H9 (cell line): ENCODE measurements at regions not wholly inside any gene's neighbourhood (a gene's known extent, or its start where the extent isn't known, plus 50 kb on each side); places are given as distances from the start of the nearest gene placed in this dataset.

ENCODE experiments used
- DNase-seq: peaks from one replicate; pipeline ENCODE4 v3.0.0-alpha.2; 2017
- H2AFZ ChIP-seq: one replicate; pipeline ENCODE4 v1.6.1; 2013; ENCODE audit warnings: mild to moderate bottlenecking, low read length, control low read depth, moderate library complexity
- H2AK5ac ChIP-seq: 2 replicates; pipeline ENCODE4 v1.6.1; 2013; ENCODE audit warnings: low read length, control low read depth, mixed read lengths; ENCODE audit not compliant: insufficient read length
- H2BK120ac ChIP-seq: one replicate; pipeline ENCODE4 v1.6.1; 2013; ENCODE audit warnings: low read depth, mild to moderate bottlenecking, low read length, control low read depth, inconsistent platforms; ENCODE audit not compliant: poor library complexity, severe bottlenecking
- H2BK12ac ChIP-seq: 2 replicates; pipeline ENCODE4 v1.6.1; 2013; ENCODE audit warnings: low read length, control low read depth, mixed read lengths, low read depth; ENCODE audit not compliant: insufficient read length
- H2BK15ac ChIP-seq: 2 replicates; pipeline ENCODE4 v1.6.1; 2013; ENCODE audit warnings: low read depth, low read length, control low read depth
- H2BK20ac ChIP-seq: one replicate; pipeline ENCODE4 v1.6.1; 2013; ENCODE audit warnings: low read depth, mild to moderate bottlenecking, low read length, control low read depth, inconsistent platforms; ENCODE audit not compliant: poor library complexity, severe bottlenecking
- H2BK5ac ChIP-seq: 2 replicates; pipeline ENCODE4 v1.6.1; 2013; ENCODE audit warnings: low read length, control low read depth, mixed read lengths; ENCODE audit not compliant: insufficient read length
- H3K14ac ChIP-seq: 2 replicates; pipeline ENCODE4 v1.6.1; 2013; ENCODE audit warnings: low read length, control low read depth; ENCODE audit not compliant: insufficient read depth
- H3K18ac ChIP-seq: 2 replicates; pipeline ENCODE4 v1.6.1; 2013; ENCODE audit warnings: low read depth, mild to moderate bottlenecking, mixed read lengths, low read length, control low read depth; ENCODE audit not compliant: insufficient read length
- H3K23ac ChIP-seq: 2 replicates; pipeline ENCODE4 v1.6.1; 2013; ENCODE audit warnings: low read length, control low read depth, mixed read lengths, low read depth; ENCODE audit not compliant: insufficient read length
- H3K23me2 ChIP-seq: 2 replicates; pipeline ENCODE4 v1.6.1; 2013; ENCODE audit warnings: low read depth, mild to moderate bottlenecking, mixed read lengths, low read length, control low read depth; ENCODE audit not compliant: insufficient read length, poor library complexity, severe bottlenecking
- H3K27ac ChIP-seq: 2 replicates; pipeline ENCODE4 v1.5.1; 2013; ENCODE audit warnings: low read length, control low read depth, mixed read lengths, low read depth; ENCODE audit not compliant: insufficient read length
- H3K27me3 ChIP-seq: 2 replicates; pipeline ENCODE4 v1.6.1; 2013; ENCODE audit warnings: low read length, control low read depth, inconsistent platforms; ENCODE audit not compliant: insufficient read depth
- H3K4ac ChIP-seq: 2 replicates; pipeline ENCODE4 v1.6.1; 2013; ENCODE audit warnings: low read depth, mild to moderate bottlenecking, control low read depth, inconsistent platforms, low read length, moderate library complexity
- H3K4me1 ChIP-seq: 2 replicates; pipeline ENCODE4 v1.6.1; 2013; ENCODE audit warnings: low read length, control low read depth, inconsistent platforms; ENCODE audit not compliant: insufficient read depth
- H3K4me2 ChIP-seq: 2 replicates; pipeline ENCODE4 v1.6.1; 2013; ENCODE audit warnings: low read length, control low read depth, mixed read lengths; ENCODE audit not compliant: insufficient read length, insufficient read depth
- H3K56ac ChIP-seq: 2 replicates; pipeline ENCODE4 v1.6.1; 2013; ENCODE audit warnings: low read depth, mild to moderate bottlenecking, mixed read lengths, low read length, control low read depth; ENCODE audit not compliant: insufficient read length
- H3K79me1 ChIP-seq: 2 replicates; pipeline ENCODE4 v1.6.1; 2013; ENCODE audit warnings: low read depth, mild to moderate bottlenecking, moderate library complexity, low read length, control low read depth, inconsistent platforms; ENCODE audit not compliant: insufficient read depth, poor library complexity, severe bottlenecking
- H3K79me2 ChIP-seq: 2 replicates; pipeline ENCODE4 v1.6.1; 2013; ENCODE audit warnings: low read length, control low read depth, inconsistent platforms; ENCODE audit not compliant: insufficient read depth
- H3K9ac ChIP-seq: 2 replicates; pipeline ENCODE4 v1.6.1; 2013; ENCODE audit warnings: low read length, control low read depth, mixed read lengths; ENCODE audit not compliant: insufficient read length; ENCODE audit errors: extremely low read depth
- H3K9me3 ChIP-seq: one replicate; pipeline ENCODE4 v1.6.1; 2013; ENCODE audit warnings: low read depth, low read length, inconsistent platforms; ENCODE audit not compliant: control insufficient read depth
- H3T11ph ChIP-seq: one replicate; pipeline ENCODE4 v1.6.1; 2013; ENCODE audit warnings: mild to moderate bottlenecking, low read length, control low read depth, inconsistent platforms
- H4K20me1 ChIP-seq: one replicate; pipeline ENCODE4 v1.6.1; 2013; ENCODE audit not compliant: control insufficient read depth, insufficient read length, insufficient read depth
- H4K5ac ChIP-seq: 2 replicates; pipeline ENCODE4 v1.6.1; 2013; ENCODE audit warnings: low read depth, mild to moderate bottlenecking, mixed read lengths, low read length, control low read depth; ENCODE audit not compliant: insufficient read length
- H4K8ac ChIP-seq: replicated peaks from 2 replicates; pipeline ENCODE4 v1.6.1; 2013; ENCODE audit warnings: low read length, control low read depth, mixed read lengths, low read depth; ENCODE audit not compliant: insufficient read length
- H4K91ac ChIP-seq: 2 replicates; pipeline ENCODE4 v1.6.1; 2013; ENCODE audit warnings: low read depth, mild to moderate bottlenecking, moderate library complexity, mixed read lengths, low read length, control low read depth; ENCODE audit not compliant: insufficient read length
- H3K27ac Mint-ChIP-seq, 3 experiments: 2 replicates in 2 of 3; 3 replicates in 1 of 3; pipeline ENCODE4 v1.8.0; 2020 to 2021; ENCODE audit warnings: mixed read lengths in 3 of 3, mild to moderate bottlenecking in 1 of 3, moderate library complexity in 1 of 3
- H3K27me3 Mint-ChIP-seq: 2 replicates; pipeline ENCODE4 v1.8.0; 2021; ENCODE audit warnings: low read depth, mild to moderate bottlenecking, moderate library complexity, mixed read lengths
- H3K36me3 Mint-ChIP-seq, 3 experiments: 2 replicates in 2 of 3; 3 replicates in 1 of 3; pipeline ENCODE4 v1.8.0; 2020 to 2021; ENCODE audit warnings: low read depth in 3 of 3, mixed read lengths in 3 of 3; ENCODE audit not compliant: insufficient read depth in 1 of 3
- H3K4me1 Mint-ChIP-seq, 2 experiments: 2 replicates each; pipeline ENCODE4 v1.8.0; 2020; ENCODE audit warnings: mixed read lengths in 2 of 2
- H3K4me3 Mint-ChIP-seq, 2 experiments: 2 replicates in 1 of 2; 3 replicates in 1 of 2; pipeline ENCODE4 v1.8.0; 2020 to 2021; ENCODE audit warnings: mild to moderate bottlenecking in 2 of 2, mixed read lengths in 2 of 2, moderate library complexity in 1 of 2
- H3K9me3 Mint-ChIP-seq, 2 experiments: 2 replicates in 1 of 2; 3 replicates in 1 of 2; pipeline ENCODE4 v1.8.0; 2020; ENCODE audit warnings: mild to moderate bottlenecking in 2 of 2, mixed read lengths in 2 of 2, moderate library complexity in 1 of 2
- CTCF ChIP-seq: fragments of 200-600 bp; sonication (generic); conservative IDR thresholded peaks from 3 replicates; pipeline ENCODE4 v1.8.0; 2021; ENCODE audit warnings: antibody characterized with exemption, mild to moderate bottlenecking
- WGBS: extraction: QIAGEN DNeasy Blood & Tissue Kit; methylation state at CpG from one replicate; pipeline ENCODE4 v1.1.7; 2013; ENCODE audit warnings: missing lambda C conversion rate, low lambda C conversion rate, mixed read lengths; ENCODE audit not compliant: insufficient read length; ENCODE audit errors: extremely low coverage; 5-methylcytosine and 5-hydroxymethylcytosine counted together

GRCh38 chr2:239457586-239458445, 57.0 kb upstream of the HDAC4 start:
- H3K4ac ChIP-seq, result no peak overlapping the region
- no peak overlapping the region for H3T11ph ChIP-seq
- H4K8ac ChIP-seq, result no peak overlapping the region
- H3K4me1 ChIP-seq, result no peaks in the 10 kb centered on the region
- no peak overlapping the region for H2BK120ac ChIP-seq
- no peaks in the 10 kb centered on the region for H3K27me3 ChIP-seq
- no peaks in the 10 kb centered on the region for H3K23me2 ChIP-seq
- H2AFZ ChIP-seq, result no peak overlapping the region
- no peak overlapping the region for H2BK5ac ChIP-seq
- Mint-ChIP-seq H3K36me3 (peaks cover 4 to 8% (median 6%) of the 10 kb centered on the region in 3 experiments; a peak in 6 of 7 replicates), H3K27me3 (peaks cover 13% of the 10 kb centered on the region), H3K4me3 (no peak overlapping the region), H3K27ac (no peak overlapping the region), H3K4me1 (no peaks in the 10 kb centered on the region), H3K9me3 (peaks cover 22 to 33% of the 10 kb centered on the region in 2 experiments)
- no peak overlapping the region for H2BK15ac ChIP-seq
- no peak overlapping the region for H4K5ac ChIP-seq
- no peak overlapping the region for H3K23ac ChIP-seq
- H3K14ac ChIP-seq, result no peak overlapping the region
- no peak overlapping the region for H3K27ac ChIP-seq
- no peak overlapping the region for H3K9ac ChIP-seq
- no peak for TF ChIP-seq CTCF
- no peak overlapping the region for H3K4me2 ChIP-seq
- no peaks in the 10 kb centered on the region for H3K79me2 ChIP-seq
- peak; percentile 17 for DNase-seq
- H4K20me1 ChIP-seq, result no peaks in the 10 kb centered on the region
- no peak overlapping the region for H2AK5ac ChIP-seq
- no peak overlapping the region for H2BK20ac ChIP-seq
- H2BK12ac ChIP-seq, result no peak overlapping the region
- no CpG with 5 or more reads among the region's 17 CpGs for WGBS
- no peak overlapping the region for H4K91ac ChIP-seq
- no peaks in the 10 kb centered on the region for H3K79me1 ChIP-seq
- H3K9me3 ChIP-seq, result no peaks in the 10 kb centered on the region
- no peak overlapping the region for H3K56ac ChIP-seq
- no peak overlapping the region for H3K18ac ChIP-seq
